ENCODE measurements at regions not wholly inside any gene's neighbourhood (a gene's known extent, or its start where the extent isn't known, plus 50 kb on each side); places are given as distances from the start of the nearest gene placed in this dataset.

DNA sequence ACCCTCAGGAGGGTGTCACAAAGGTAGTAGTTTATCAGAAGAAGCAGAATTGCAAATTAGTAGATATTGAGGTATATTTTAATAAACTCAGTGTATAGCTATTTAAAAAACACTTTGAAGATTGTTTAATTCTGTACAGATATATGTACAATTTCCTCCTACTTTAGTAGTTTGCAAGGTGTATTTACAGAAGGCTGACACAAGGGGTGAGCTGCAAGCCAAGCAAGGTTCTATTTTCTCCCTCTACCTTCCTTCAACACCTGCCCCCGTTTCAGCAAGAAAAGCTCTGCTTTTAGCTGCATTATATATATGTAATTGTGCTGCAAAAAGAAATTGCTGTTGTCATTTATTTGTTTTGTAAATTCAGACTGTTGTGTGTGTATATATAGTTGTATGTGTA is 674.2 kb upstream of the PKN2 start:
- no peaks in the 10 kb centered on the region for H3K36me3 Mint-ChIP-seq (ENCODE audit: low read depth)
- no peaks in the 10 kb centered on the region for H3K9me3 Mint-ChIP-seq
- H3K4me3 Mint-ChIP-seq: no peak overlapping the region
- no peak overlapping the region for H3K27ac Mint-ChIP-seq
- H3K27me3 Mint-ChIP-seq: no peaks in the 10 kb centered on the region
- DNase-seq: no peak
- ATAC-seq: no peak
- no peaks in the 10 kb centered on the region for H3K4me1 Mint-ChIP-seq

DNA sequence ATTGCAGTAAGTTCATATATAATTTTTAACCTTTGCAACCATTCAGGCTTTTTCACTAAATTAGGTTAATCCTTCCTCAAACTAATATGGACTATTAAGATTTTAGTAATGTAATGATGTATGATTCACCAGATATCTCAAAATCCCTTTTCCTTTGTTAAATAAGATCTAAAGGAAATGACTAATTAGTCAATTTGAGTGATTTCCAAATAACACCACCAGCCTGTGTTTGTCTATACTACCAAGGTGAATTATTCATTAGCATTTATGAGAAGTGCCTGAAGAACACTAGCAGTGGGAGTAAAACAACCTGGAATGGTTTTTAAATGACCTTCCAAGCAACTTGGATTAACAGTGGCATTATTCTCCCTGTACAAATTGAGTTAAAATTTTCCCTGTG is 670.6 kb upstream of the PKN2 start:
- no peak overlapping the region for H3K27ac Mint-ChIP-seq
- no peaks in the 10 kb centered on the region for H3K27me3 Mint-ChIP-seq
- no peaks in the 10 kb centered on the region for H3K9me3 Mint-ChIP-seq
- no peaks in the 10 kb centered on the region for H3K4me1 Mint-ChIP-seq
- H3K36me3 Mint-ChIP-seq (ENCODE audit: low read depth): no peaks in the 10 kb centered on the region
- H3K4me3 Mint-ChIP-seq: no peak overlapping the region
- DNase-seq (no peak), ATAC-seq (no peak)

DNA sequence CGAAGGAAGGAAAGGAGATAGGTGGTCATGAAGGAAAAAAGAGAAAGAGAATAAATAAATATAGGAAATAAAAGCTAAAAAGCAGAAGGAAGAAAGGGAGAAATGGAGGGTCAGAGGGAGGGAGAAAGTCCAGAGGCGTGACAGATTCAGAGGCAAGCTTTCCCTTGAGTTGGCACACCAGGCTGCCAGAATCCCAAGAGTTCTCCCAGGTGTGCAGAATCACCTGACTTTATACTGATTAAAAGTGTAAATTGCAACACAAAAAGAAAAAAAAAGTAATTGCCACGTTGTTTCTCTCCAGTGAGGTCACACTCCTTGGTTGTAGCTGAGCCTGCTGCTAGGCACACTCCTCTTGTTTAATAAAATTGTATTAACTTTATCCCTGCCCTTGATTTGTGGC is 669.9 kb upstream of the PKN2 start:
- H3K9me3 Mint-ChIP-seq: no peaks in the 10 kb centered on the region
- no peaks in the 10 kb centered on the region for H3K27me3 Mint-ChIP-seq
- H3K4me3 Mint-ChIP-seq: no peak overlapping the region
- DNase-seq (no peak), ATAC-seq (no peak)
- H3K4me1 Mint-ChIP-seq: no peaks in the 10 kb centered on the region
- H3K36me3 Mint-ChIP-seq (ENCODE audit: low read depth): no peaks in the 10 kb centered on the region
- no peak overlapping the region for H3K27ac Mint-ChIP-seq

DNA sequence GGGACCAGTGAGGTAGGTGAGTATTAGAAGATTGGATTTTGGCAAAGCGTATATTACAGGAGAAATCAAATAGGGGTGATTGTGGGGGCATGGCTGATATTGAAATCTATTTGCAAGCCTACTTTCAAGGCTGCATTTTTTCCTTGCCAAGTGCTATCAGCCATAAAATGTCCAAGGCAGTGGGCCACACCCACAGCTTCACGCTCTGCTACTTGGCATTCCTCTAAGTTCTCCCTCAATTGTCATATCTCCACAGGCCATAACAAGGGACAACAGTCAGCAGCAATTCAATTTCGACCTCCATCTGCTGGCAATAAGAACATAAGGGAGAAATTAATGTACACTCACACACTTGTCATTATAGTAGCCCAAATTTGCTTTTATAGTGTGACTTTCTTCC is 667.1 kb upstream of the PKN2 start:
- no peak for DNase-seq
- Mint-ChIP-seq H3K4me1 (no peaks in the 10 kb centered on the region), H3K4me3 (no peak overlapping the region), H3K27ac (no peak overlapping the region), H3K27me3 (no peaks in the 10 kb centered on the region), H3K9me3 (no peaks in the 10 kb centered on the region), H3K36me3 (ENCODE audit: low read depth) (no peaks in the 10 kb centered on the region)
- ATAC-seq: no peak

DNA sequence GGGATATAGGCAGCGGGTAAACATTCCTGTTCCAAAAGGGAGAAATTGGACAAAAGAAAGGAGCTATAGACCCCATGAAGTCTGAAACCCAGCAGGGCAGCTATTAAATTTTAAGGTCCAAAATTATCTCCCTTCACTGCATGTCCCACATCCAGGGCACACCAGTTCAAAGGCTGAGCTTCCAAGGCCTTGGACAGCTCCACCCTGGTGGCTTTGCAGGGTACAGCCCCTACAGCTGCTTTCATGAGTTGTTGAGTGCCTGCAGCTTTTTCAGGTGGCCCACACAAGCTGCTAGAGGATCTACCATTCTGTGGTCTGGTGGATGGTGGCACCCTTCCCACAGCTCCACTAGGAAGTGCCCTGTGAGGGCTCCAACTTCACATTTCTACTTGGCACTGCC is 662.5 kb upstream of the PKN2 start:
- no peak for DNase-seq
- Mint-ChIP-seq H3K36me3 (ENCODE audit: low read depth) (no peaks in the 10 kb centered on the region), H3K4me1 (no peaks in the 10 kb centered on the region), H3K9me3 (peaks cover 4% of the 10 kb centered on the region), H3K4me3 (no peak overlapping the region), H3K27ac (no peak overlapping the region), H3K27me3 (peaks cover 2% of the 10 kb centered on the region)
- no peak for ATAC-seq

DNA sequence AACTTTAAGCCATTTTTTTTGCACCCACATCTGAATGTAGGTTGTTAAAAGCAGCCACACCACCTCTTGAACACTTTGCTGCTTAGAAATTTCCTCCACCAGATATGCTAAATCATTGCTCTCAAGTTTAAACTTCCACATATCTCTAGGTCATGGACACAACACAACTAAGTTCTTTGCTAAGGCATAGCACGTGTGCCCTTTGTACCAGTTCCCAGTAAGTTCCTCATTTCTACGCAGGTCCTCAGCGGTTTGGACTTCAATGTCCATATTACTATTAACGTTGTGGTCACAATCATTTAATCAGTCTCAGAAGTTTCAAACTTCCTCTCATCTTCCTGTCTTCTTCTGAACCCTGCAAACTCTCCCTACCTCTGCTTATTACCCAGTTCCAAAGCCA is 661.6 kb upstream of the PKN2 start:
- ATAC-seq: no peak
- no peak overlapping the region for H3K27ac Mint-ChIP-seq
- peaks cover 9% of the 10 kb centered on the region for H3K27me3 Mint-ChIP-seq
- H3K9me3 Mint-ChIP-seq: peaks cover 5% of the 10 kb centered on the region
- DNase-seq: no peak
- no peaks in the 10 kb centered on the region for H3K36me3 Mint-ChIP-seq (ENCODE audit: low read depth)
- H3K4me1 Mint-ChIP-seq: no peaks in the 10 kb centered on the region
- no peak overlapping the region for H3K4me3 Mint-ChIP-seq

DNA sequence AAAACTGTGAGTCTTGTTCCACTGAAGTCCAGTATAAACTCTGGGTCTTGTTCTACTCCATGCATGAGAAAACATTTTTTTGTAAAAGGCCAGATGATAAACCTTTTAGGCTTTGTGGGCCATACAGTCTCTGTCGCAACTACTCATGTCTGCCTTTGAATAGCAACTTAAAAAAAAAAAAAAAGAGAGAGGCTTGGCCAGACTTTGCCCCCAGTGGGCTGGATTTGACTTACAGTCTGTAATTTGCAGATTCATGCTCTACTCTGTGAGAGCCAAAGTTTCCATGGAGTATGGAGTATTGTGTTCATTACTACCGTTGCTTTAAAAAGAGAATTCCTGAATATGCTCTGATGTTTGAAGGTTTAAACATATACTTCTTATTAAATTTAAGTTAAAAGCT is 654.9 kb upstream of the PKN2 start:
- no peak for DNase-seq
- Mint-ChIP-seq H3K4me3 (no peak overlapping the region), H3K9me3 (peaks cover 5% of the 10 kb centered on the region)

DNA sequence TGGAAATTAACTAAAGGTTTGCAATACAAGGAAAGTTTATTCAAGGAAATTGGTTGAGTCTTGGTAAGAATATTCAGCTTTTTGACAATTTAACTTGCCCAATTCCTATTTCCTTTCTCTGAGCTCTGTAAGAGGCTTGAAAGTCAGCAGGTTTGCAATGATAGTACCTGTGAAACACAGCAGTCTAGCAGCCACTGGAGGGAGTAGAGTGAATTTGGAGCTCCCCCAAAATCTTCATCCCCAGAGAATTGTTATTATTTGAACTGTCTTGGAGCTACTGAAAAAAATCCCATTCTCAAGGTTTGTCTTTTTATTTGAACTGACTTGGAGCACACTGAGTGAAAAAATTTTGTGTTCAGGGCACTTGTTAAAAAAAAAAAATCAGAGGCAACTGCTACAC is 654.2 kb upstream of the PKN2 start:
- peaks cover 26% of the 10 kb centered on the region for H3K27me3 Mint-ChIP-seq
- no peak overlapping the region for H3K27ac Mint-ChIP-seq
- H3K9me3 Mint-ChIP-seq: peaks cover 5% of the 10 kb centered on the region
- DNase-seq (no peak), ATAC-seq (no peak)
- H3K4me3 Mint-ChIP-seq: no peak overlapping the region
- no peaks in the 10 kb centered on the region for H3K4me1 Mint-ChIP-seq
- H3K36me3 Mint-ChIP-seq (ENCODE audit: low read depth): no peaks in the 10 kb centered on the region

More for the DNA sequence above, 654.9 kb upstream of the PKN2 start:
- no peak for ATAC-seq
- Mint-ChIP-seq H3K27me3 (peaks cover 26% of the 10 kb centered on the region), H3K36me3 (ENCODE audit: low read depth) (no peaks in the 10 kb centered on the region), H3K4me1 (no peaks in the 10 kb centered on the region), H3K27ac (no peak overlapping the region)

DNA sequence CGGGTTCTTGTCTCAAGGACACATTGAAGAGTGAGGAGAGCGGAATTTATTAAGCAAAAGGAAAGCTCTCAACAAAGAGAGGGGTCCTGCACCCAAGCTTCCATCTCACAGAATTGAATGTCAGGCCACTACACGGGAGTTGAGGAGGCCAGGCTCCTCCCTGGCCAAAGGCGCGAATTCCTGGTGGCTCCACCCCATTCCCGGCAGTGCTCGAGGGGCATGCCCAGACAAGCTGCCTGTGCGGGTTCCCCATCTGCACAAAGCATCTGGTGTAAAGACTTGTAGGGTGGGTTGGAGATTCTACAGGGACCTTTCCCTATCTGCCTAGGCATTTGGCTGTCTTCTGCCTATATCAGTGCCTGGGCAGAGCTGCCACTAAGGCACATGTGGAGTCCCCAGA is 648.5 kb upstream of the PKN2 start:
- ATAC-seq (no peak), DNase-seq (no peak)
- Mint-ChIP-seq H3K27ac (no peak overlapping the region), H3K4me3 (no peak overlapping the region), H3K4me1 (no peaks in the 10 kb centered on the region), H3K27me3 (peaks cover 2% of the 10 kb centered on the region), H3K36me3 (ENCODE audit: low read depth) (no peaks in the 10 kb centered on the region), H3K9me3 (peaks cover 10% of the 10 kb centered on the region)

DNA sequence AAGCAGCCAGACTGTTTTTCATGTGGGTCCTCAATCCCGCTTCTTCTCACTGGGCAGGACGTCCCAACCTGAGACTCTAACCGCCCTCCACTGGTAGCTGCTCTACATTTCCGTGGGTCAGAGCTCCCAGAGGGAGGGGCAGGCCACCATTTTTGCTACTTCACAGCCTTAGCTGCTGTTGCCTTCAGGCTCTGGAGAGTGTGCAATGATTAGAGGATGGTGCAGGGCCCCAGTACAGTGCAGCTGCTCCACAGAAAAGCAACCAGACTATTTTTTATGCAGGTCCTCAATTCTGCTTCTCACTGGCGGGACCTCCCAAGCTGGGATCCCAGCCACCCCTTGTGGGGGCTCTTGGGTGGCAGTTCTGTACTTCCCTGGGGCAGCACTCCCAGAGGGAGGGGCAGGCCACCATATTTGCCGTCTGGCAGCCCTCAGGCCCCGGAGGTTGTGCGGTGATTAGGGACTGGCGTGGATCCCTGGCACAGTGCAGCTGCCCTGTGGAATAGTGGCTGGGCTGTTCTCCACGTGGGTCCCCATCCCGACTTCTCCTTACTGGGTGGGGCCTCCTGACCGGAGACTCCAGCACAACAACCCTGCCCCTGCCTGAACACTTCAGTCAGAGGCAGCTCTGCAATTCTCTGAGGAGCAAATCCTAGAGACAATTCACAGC is 647.6 kb upstream of the PKN2 start:
- Mint-ChIP-seq H3K4me3 (no peak overlapping the region), H3K9me3 (peaks cover 10% of the 10 kb centered on the region), H3K27ac (no peak overlapping the region), H3K4me1 (no peaks in the 10 kb centered on the region), H3K36me3 (ENCODE audit: low read depth) (no peaks in the 10 kb centered on the region), H3K27me3 (no peaks in the 10 kb centered on the region)
- ATAC-seq (no peak), DNase-seq (no peak)

DNA sequence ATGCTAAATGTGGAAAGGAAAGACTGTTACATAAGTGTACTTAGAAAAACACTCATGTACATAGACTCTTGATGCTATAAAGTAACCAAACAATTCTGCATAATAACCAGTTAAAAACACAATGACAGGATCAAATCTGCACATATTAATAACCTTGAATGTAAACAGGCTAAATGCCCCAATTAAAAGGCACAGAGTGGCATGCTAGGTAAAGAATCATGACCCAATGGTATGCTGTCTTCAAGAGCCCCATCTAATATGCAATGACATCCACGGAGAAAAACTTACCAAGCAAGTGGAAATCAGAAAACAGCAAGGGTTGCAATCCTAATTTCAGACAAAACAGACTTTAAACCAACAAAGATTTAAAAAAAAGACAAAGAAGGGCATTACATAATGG is 644.8 kb upstream of the PKN2 start:
- no peak overlapping the region for H3K4me3 Mint-ChIP-seq
- H3K27me3 Mint-ChIP-seq: no peaks in the 10 kb centered on the region
- H3K9me3 Mint-ChIP-seq: peaks cover 10% of the 10 kb centered on the region
- no peak overlapping the region for H3K27ac Mint-ChIP-seq
- no peak for ATAC-seq
- H3K36me3 Mint-ChIP-seq (ENCODE audit: low read depth): no peaks in the 10 kb centered on the region
- DNase-seq: no peak
- no peaks in the 10 kb centered on the region for H3K4me1 Mint-ChIP-seq

DNA sequence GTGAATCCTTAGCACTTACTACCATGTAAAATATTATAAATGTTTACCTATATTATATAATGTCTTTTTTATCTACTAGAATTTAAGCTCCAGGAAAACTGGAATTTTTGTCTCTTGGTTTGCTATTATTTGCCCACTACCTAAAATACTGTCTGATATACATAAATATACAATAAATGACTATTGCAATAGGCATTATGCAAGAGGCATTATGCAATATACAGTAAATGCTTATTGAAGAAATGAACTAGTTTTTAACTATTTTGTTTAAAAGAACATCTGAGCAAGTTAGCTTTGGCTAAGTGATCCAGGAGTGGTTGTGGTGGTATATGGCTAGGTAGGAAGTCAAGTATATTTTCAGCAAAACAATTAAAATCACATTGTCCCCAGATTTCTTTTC is 640.2 kb upstream of the PKN2 start:
- Mint-ChIP-seq H3K9me3 (peaks cover 10% of the 10 kb centered on the region), H3K27me3 (no peaks in the 10 kb centered on the region), H3K27ac (no peak overlapping the region), H3K36me3 (ENCODE audit: low read depth) (no peaks in the 10 kb centered on the region), H3K4me3 (no peak overlapping the region), H3K4me1 (no peaks in the 10 kb centered on the region)
- DNase-seq (no peak), ATAC-seq (no peak)

DNA sequence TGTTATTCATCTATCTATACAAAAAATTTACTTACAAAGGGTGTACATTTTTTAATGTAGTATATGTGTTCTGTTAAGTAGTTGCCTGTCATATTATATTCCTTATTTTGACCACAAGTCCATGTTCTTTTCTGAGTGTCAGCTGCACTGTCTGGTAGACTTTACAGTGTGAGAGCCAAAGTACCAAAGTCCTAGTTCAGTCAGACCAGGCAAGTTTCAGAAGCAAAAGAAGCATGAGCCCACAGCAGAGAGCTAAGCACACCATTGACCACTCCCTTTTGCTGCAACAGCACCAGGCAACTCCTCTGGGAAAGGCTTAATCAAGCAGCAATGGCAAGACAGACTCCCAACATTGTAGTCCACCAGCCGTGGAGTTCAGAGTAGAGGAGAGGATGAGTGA is 631.9 kb upstream of the PKN2 start:
- H3K4me3 Mint-ChIP-seq: no peak overlapping the region

DNA sequence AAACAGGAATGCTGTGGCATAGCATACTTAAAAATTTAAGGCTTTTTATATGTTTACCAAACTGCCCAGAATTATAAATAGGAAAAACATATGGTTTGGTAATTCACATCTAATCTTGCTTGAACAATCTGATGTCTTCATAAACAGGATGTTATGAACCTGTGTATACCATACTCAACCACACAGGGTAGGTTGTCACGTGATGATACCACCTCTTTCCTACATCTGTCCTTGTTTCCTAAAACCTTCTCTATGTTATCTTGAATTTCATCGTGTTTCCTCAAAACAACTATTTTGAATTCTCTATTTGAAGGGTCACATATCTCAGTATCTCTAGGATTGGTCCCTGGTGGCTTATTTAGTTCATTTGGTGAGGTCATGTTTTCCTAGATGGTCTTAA is 631.0 kb upstream of the PKN2 start:
- no peak for DNase-seq
- no peaks in the 10 kb centered on the region for H3K4me1 Mint-ChIP-seq
- H3K27me3 Mint-ChIP-seq: peaks cover 3% of the 10 kb centered on the region
- no peak overlapping the region for H3K4me3 Mint-ChIP-seq
- H3K9me3 Mint-ChIP-seq: no peaks in the 10 kb centered on the region
- no peaks in the 10 kb centered on the region for H3K36me3 Mint-ChIP-seq (ENCODE audit: low read depth)
- no peak overlapping the region for H3K27ac Mint-ChIP-seq
- ATAC-seq: no peak

More for the DNA sequence above, 631.9 kb upstream of the PKN2 start:
- Mint-ChIP-seq H3K36me3 (ENCODE audit: low read depth) (no peaks in the 10 kb centered on the region), H3K9me3 (no peaks in the 10 kb centered on the region), H3K27ac (no peak overlapping the region), H3K4me1 (no peaks in the 10 kb centered on the region), H3K27me3 (peaks cover 3% of the 10 kb centered on the region)
- no peak for DNase-seq
- no peak for ATAC-seq

DNA sequence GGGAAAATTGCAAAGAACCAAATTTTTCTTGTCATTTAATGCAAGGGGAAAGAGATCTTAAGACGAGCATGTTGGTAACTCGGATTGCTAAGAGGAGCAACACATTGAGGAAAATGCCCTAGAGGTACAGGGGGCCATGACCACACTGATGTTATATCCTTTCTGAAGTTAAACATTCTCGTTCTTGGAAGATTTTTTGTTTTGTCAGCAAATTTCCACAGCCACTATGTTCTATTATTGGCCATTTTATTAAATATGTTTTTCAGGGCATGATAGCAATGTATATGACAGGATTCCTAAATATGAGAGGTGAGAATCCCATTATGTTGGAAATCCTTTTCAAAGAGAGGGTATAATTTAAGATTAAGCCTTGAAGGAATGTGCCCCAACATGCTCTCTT is 627.2 kb upstream of the PKN2 start:
- ATAC-seq (no peak), DNase-seq (no peak)
- no peaks in the 10 kb centered on the region for H3K36me3 Mint-ChIP-seq (ENCODE audit: low read depth)
- no peaks in the 10 kb centered on the region for H3K4me1 Mint-ChIP-seq
- H3K27me3 Mint-ChIP-seq: peaks cover 3% of the 10 kb centered on the region
- H3K4me3 Mint-ChIP-seq: no peak overlapping the region
- no peak overlapping the region for H3K27ac Mint-ChIP-seq
- H3K9me3 Mint-ChIP-seq: no peaks in the 10 kb centered on the region

DNA sequence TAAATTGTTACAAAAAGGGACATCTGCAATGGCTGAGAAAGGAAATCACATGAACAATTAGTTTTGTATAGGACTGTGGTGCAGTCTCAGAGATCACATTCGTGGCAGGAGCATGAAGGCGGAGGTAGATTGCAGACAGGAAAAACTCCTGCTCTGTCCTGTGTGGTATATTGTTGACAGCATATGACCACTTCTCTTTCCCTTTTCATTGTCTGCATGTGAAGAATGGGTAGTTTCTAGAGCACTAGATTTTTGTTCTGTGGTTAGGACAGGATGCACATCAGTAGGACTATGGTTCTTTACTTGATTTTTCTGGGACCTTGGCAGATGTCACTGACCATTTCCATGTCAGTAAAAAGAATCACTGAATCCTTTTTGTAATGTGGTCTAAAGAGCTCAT is 625.9 kb upstream of the PKN2 start:
- Mint-ChIP-seq H3K36me3 (ENCODE audit: low read depth) (no peaks in the 10 kb centered on the region), H3K27ac (no peak overlapping the region), H3K27me3 (peaks cover 3% of the 10 kb centered on the region), H3K4me3 (no peak overlapping the region), H3K4me1 (no peaks in the 10 kb centered on the region), H3K9me3 (no peaks in the 10 kb centered on the region)
- no peak for ATAC-seq
- DNase-seq: no peak

Measured in activated naive CD8-positive, alpha-beta T cell treated with anti-CD3 and anti-CD28 coated beads, Interleukin-2, amount 50 U/mL, for 24 hours (primary cell).